GM21360 (cell line): ENCODE measurements at regions not wholly inside any gene's neighbourhood (a gene's known extent, or its start where the extent isn't known, plus 50 kb on each side); places are given as distances from the start of the nearest gene placed in this dataset.

ENCODE experiments used
- ATAC-seq: cut with Tn5 transposase; IDR thresholded peaks from one replicate; pipeline ENCODE4 v1.9.1; 2021; ENCODE audit warnings: mild to moderate bottlenecking, moderate library complexity; ENCODE audit not compliant: unreplicated experiment

GRCh38 chr9:8262625-8263622, 463.3 kb upstream of the DMAC1 start:
- ATAC-seq: no peak

GRCh38 chr9:8261737-8262136, 462.2 kb upstream of the DMAC1 start:
- ATAC-seq: no peak

- ATAC-seq: no peak
Observed at GRCh38 chr9:8259028-8259427, 459.4 kb upstream of the DMAC1 start.

- ATAC-seq: no peak
Observed at GRCh38 chr9:8256880-8257279, 457.3 kb upstream of the DMAC1 start.

GRCh38 chr9:8255850-8256249, 456.3 kb upstream of the DMAC1 start:
- no peak for ATAC-seq

- ATAC-seq: no peak
Observed at GRCh38 chr9:8254541-8254940, 455.0 kb upstream of the DMAC1 start.

GRCh38 chr9:8252445-8252844, 452.9 kb upstream of the DMAC1 start:
- no peak for ATAC-seq

- no peak for ATAC-seq
Observed at GRCh38 chr9:8251566-8251965, 452.0 kb upstream of the DMAC1 start.

- no peak for ATAC-seq
Observed at GRCh38 chr9:8244505-8245092, 445.0 kb upstream of the DMAC1 start.

GRCh38 chr9:8241201-8241600, 441.6 kb upstream of the DMAC1 start:
- no peak for ATAC-seq

GRCh38 chr9:8237096-8237495, 437.5 kb upstream of the DMAC1 start:
- ATAC-seq: no peak

GRCh38 chr9:8235489-8235888, 435.9 kb upstream of the DMAC1 start:
- ATAC-seq: no peak

- ATAC-seq: no peak
Observed at GRCh38 chr9:8234316-8234715, 434.7 kb upstream of the DMAC1 start.

GRCh38 chr9:8232726-8233125, 433.1 kb upstream of the DMAC1 start:
- no peak for ATAC-seq

- ATAC-seq: no peak
Observed at GRCh38 chr9:8229226-8229625, 429.6 kb upstream of the DMAC1 start.

- no peak for ATAC-seq
Observed at GRCh38 chr9:8224381-8224801, 424.8 kb upstream of the DMAC1 start.

GRCh38 chr9:8223861-8224260, 424.3 kb upstream of the DMAC1 start:
- no peak for ATAC-seq

GRCh38 chr9:8221462-8221861, 421.9 kb upstream of the DMAC1 start:
- ATAC-seq: no peak

- no peak for ATAC-seq
Observed at GRCh38 chr9:8208465-8208864, 408.9 kb upstream of the DMAC1 start.

- no peak for ATAC-seq
Observed at GRCh38 chr9:8207596-8207995, 408.0 kb upstream of the DMAC1 start.

- no peak for ATAC-seq
Observed at GRCh38 chr9:8206720-8207119, 407.1 kb upstream of the DMAC1 start.

- no peak for ATAC-seq
Observed at GRCh38 chr9:8205576-8205975, 406.0 kb upstream of the DMAC1 start.
